GM12878 (cell line): ENCODE measurements at regions not wholly inside any gene's neighbourhood (a gene's known extent, or its start where the extent isn't known, plus 50 kb on each side); places are given as distances from the start of the nearest gene placed in this dataset.

Experiments used
- ATAC-seq: fragments of 200-7000 bp; cut with Tn5 transposase; 3 replicates; pipeline ENCODE4 v1.9.1; 2020; ENCODE audit warnings: mild to moderate bottlenecking, moderate library complexity
- BruUV-seq: library from RNA; stranded (reverse); fragments of 400-500 nt; replicated peaks from 2 replicates; lab custom pipeline; 2021; lab: Mats Ljungman, UMichigan
- CTCF ChIA-PET: fragments of 300-600 bp; sonication (Branson Sonifier 250); formaldehyde crosslinking; extraction: SDS; loops from one replicate; lab custom pipeline; 2021; ENCODE audit warnings: inconsistent platforms; lab: Yijun Ruan, JAX
- POLR2A ChIA-PET: fragments of 350-600 bp; formaldehyde crosslinking; extraction: SDS; loops from one replicate; lab custom pipeline; 2021; ENCODE audit warnings: inconsistent platforms; lab: Charles Lee
- RAD21 ChIA-PET: fragments of 300-600 bp; sonication (Branson Sonifier 250); formaldehyde crosslinking; loops from one replicate; lab custom pipeline; 2023; ENCODE audit warnings: antibody characterized with exemption; ENCODE audit not compliant: unreplicated experiment; lab: Charles Lee
- SMC1A ChIA-PET: fragments of 300-600 bp; sonication (Branson Sonifier 250); formaldehyde crosslinking; loops from one replicate; lab custom pipeline; 2023; ENCODE audit not compliant: unreplicated experiment, uncharacterized antibody; lab: Charles Lee
- DNase-seq: peaks from one replicate; pipeline ENCODE4 v3.0.0-alpha.2; 2011; ENCODE audit warnings: low read depth, low spot score
- FAIRE-seq: peaks from 3 replicates; lab custom pipeline; 2011; peaks lifted over from hg19 to GRCh38; lab: Jason Lieb, UNC
- H2AFZ ChIP-seq: 2 replicates; pipeline ENCODE4 v1.6.0; 2011; ENCODE audit warnings: low read depth, low read length, control low read depth; ENCODE audit not compliant: control insufficient read depth
- H3K27ac ChIP-seq: 2 replicates; pipeline ENCODE4 v1.5.1; 2011; ENCODE audit warnings: control low read depth; ENCODE audit not compliant: control insufficient read depth, insufficient read depth
- H3K27me3 ChIP-seq, 2 experiments: replicated peaks in 1 of 2; 2 replicates each; pipeline versions ENCODE4 v1.6.0 to v1.6.1; 2011; ENCODE audit warnings: low read length in 1 of 2; ENCODE audit not compliant: control insufficient read depth in 2 of 2, insufficient read depth in 2 of 2
- H3K36me3 ChIP-seq, 2 experiments: 2 replicates each; pipeline ENCODE4 v1.5.1; 2011; ENCODE audit warnings: low read length in 1 of 2; ENCODE audit not compliant: control insufficient read depth in 2 of 2, insufficient read depth in 2 of 2
- H3K4me1 ChIP-seq: 2 replicates; pipeline ENCODE4 v1.6.1; 2011; ENCODE audit warnings: mild to moderate bottlenecking, low read length, moderate library complexity, mixed read lengths; ENCODE audit not compliant: control insufficient read depth, insufficient read depth
- H3K4me2 ChIP-seq: 2 replicates; pipeline ENCODE4 v1.6.0; 2011; ENCODE audit warnings: control low read depth; ENCODE audit not compliant: control insufficient read depth, insufficient read depth
- H3K4me3 ChIP-seq: fragments of 200-600 bp; sonication (generic); 2 replicates; pipeline ENCODE4 v1.5.1; 2016
- H3K79me2 ChIP-seq: 2 replicates; pipeline ENCODE4 v1.6.0; 2011; ENCODE audit warnings: low read length; ENCODE audit not compliant: control insufficient read depth, insufficient read depth
- H3K9ac ChIP-seq: 2 replicates; pipeline ENCODE4 v1.8.0; 2011; ENCODE audit warnings: low read length, control low read depth, mixed read lengths; ENCODE audit not compliant: control insufficient read depth, insufficient read depth
- H3K9me3 ChIP-seq: replicated peaks from 3 replicates; pipeline ENCODE4 v1.5.1; 2011; ENCODE audit warnings: mild to moderate bottlenecking, low read length; ENCODE audit not compliant: control insufficient read depth, insufficient read depth
- H4K20me1 ChIP-seq: 2 replicates; pipeline ENCODE4 v1.6.0; 2011; ENCODE audit not compliant: control insufficient read depth, insufficient read depth
- BRCA1 ChIP-seq: IDR thresholded peaks from 2 replicates; pipeline ENCODE4 v1.6.1; 2011; ENCODE audit warnings: low read depth, low read length, improper control_type of control experiment
- EZH2 ChIP-seq: IDR thresholded peaks from 2 replicates; pipeline ENCODE4 v1.6.1; 2012; ENCODE audit warnings: low read depth, mild to moderate bottlenecking, control low read depth, inconsistent platforms, low read length, borderline replicate concordance; ENCODE audit not compliant: control insufficient read depth
- IKZF2 ChIP-seq, 2 experiments: fragments of 450-650 bp; IDR thresholded peaks; 2 replicates each; pipeline ENCODE4 v1.6.1; 2017; ENCODE audit warnings: mild to moderate bottlenecking in 2 of 2, moderate library complexity in 2 of 2
- KLF5 ChIP-seq: fragments of 450-650 bp; IDR thresholded peaks from 2 replicates; pipeline ENCODE4 v1.6.1; 2014; ENCODE audit warnings: mild to moderate bottlenecking; ENCODE audit not compliant: partially characterized antibody
- MXI1 ChIP-seq: fragments of 150-350 bp; IDR thresholded peaks from 2 replicates; pipeline ENCODE4 v1.6.1; 2011; ENCODE audit warnings: low read depth, mild to moderate bottlenecking, inconsistent platforms, low read length, improper control_type of control experiment
- PML ChIP-seq: IDR thresholded peaks from 2 replicates; pipeline ENCODE4 v1.6.1; 2012; ENCODE audit warnings: low read length, inconsistent platforms
- RBBP5 ChIP-seq: fragments of 200-600 bp; sonication (generic); conservative IDR thresholded peaks from 2 replicates; pipeline ENCODE4 v1.6.1; 2016
- RFX5 ChIP-seq: IDR thresholded peaks from 2 replicates; pipeline ENCODE4 v1.6.1; 2011; ENCODE audit warnings: low read depth, low read length, improper control_type of control experiment
- SMAD1 ChIP-seq: fragments of 450-650 bp; IDR thresholded peaks from 2 replicates; pipeline ENCODE4 v1.6.1; 2018; ENCODE audit warnings: mild to moderate bottlenecking, low read depth; ENCODE audit not compliant: partially characterized antibody
- SREBF2 ChIP-seq: IDR thresholded peaks from 2 replicates; pipeline ENCODE4 v1.6.1; 2012; ENCODE audit warnings: mild to moderate bottlenecking, low read length
- TCF3 ChIP-seq: IDR thresholded peaks from 2 replicates; pipeline ENCODE4 v1.6.1; 2012; ENCODE audit warnings: low read depth, mild to moderate bottlenecking, low read length, borderline replicate concordance; ENCODE audit not compliant: insufficient read depth
- WGBS: methylation state at CpG from one replicate; pipeline ENCODE4 v1.1.6; 2016; ENCODE audit warnings: low lambda C conversion rate; ENCODE audit not compliant: insufficient replicate concordance, insufficient coverage; ENCODE audit errors: missing lambda C conversion rate; 5-methylcytosine and 5-hydroxymethylcytosine counted together
- in situ Hi-C: fragments of 300-500 bp; cut with MboI; formaldehyde crosslinking; loops from 9 replicates; pipeline ENCODE4 v1.14.3; 2018; ENCODE audit warnings: mixed read lengths
- intact Hi-C: fragments of 100-400 bp; cut with micrococcal nuclease; formaldehyde crosslinking; loops from one replicate; pipeline ENCODE4 v1.14.2; 2022; ENCODE audit not compliant: unreplicated experiment
- TF ChIP-seq, protein P1 (sequence below): fragments of 450-650 bp; IDR thresholded peaks from 2 replicates; pipeline ENCODE4 v1.6.1; 2017; ENCODE audit warnings: mild to moderate bottlenecking, low read depth, inconsistent platforms; ENCODE audit not compliant: poor library complexity, severe bottlenecking
- TF ChIP-seq, protein P2 (sequence below): fragments of 450-650 bp; IDR thresholded peaks from 2 replicates; pipeline ENCODE4 v1.6.1; 2017; ENCODE audit warnings: mild to moderate bottlenecking, moderate library complexity

DNA sequence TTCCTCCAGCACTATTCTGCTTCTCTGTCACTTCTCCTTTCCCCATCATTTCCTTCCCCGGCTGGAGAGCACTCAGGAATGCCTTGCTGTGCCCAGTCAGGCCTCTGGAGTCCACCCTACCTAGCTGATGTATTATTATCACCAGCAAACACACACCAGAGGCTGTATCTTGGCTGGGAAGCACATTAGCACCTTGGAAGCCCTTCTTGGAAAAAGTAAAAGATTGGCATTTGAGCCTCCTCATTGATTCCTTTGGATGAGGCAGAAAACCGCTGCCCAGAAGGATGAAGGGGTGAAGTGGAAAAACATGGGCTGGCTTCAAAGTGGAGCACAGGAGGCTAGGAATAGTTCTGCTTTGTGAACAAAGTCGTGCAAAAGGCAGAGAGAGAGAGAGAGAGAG lies 244.3 kb downstream of the RPLP1 start (continued):
- TF ChIP-seq EZH2 (no peak), PML (no peak), TCF3 (no peak), RFX5 (no peak)
- TF ChIP-seq, protein P1, sequence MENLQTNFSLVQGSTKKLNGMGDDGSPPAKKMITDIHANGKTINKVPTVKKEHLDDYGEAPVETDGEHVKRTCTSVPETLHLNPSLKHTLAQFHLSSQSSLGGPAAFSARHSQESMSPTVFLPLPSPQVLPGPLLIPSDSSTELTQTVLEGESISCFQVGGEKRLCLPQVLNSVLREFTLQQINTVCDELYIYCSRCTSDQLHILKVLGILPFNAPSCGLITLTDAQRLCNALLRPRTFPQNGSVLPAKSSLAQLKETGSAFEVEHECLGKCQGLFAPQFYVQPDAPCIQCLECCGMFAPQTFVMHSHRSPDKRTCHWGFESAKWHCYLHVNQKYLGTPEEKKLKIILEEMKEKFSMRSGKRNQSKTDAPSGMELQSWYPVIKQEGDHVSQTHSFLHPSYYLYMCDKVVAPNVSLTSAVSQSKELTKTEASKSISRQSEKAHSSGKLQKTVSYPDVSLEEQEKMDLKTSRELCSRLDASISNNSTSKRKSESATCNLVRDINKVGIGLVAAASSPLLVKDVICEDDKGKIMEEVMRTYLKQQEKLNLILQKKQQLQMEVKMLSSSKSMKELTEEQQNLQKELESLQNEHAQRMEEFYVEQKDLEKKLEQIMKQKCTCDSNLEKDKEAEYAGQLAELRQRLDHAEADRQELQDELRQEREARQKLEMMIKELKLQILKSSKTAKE = no peak

DNA sequence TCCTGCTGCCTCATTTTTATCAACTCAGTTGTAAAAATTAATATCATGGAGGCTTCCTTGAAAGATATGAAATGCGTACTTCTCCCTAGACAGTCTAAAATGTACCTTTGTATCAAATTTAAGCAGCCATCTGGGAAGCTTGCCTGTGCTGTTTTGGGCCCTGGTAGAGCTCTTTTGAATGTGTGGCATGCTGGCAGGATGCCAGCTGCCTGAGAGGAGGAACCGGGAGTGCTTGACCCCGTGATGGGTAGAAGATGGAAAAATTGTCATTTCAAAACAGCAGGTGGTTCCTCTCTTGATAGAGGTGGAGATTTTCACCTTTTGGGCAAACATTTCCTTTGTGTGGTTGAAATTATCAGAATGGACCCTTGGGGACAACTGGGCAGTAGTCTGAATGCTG lies 245.3 kb downstream of the RPLP1 start:
- no TSS peak for BruUV-seq

More for the DNA sequence above, 245.3 kb downstream of the RPLP1 start:
- ChIA-PET SMC1A (interaction anchor here (1.0 kb wide), 1 partner anchor 13 kb away, joined by 3 read pairs; no protein-coding TSS in a partner anchor), CTCF (no interaction called here), POLR2A (no interaction called here), RAD21 (no interaction called here)
- DNase-seq (no peak), ATAC-seq (no peak), FAIRE-seq (no peak)
- H3K4me1 ChIP-seq = no peaks in the 10 kb centered on the region
- H4K20me1 ChIP-seq = no peaks in the 10 kb centered on the region
- H3K36me3 ChIP-seq = no peaks in the 10 kb centered on the region
- 12% methylated on average over 3 of the region's 3 CpGs for WGBS
- TF ChIP-seq BRCA1 (no peak), SMAD1 (peak; percentile 51), KLF5 (no peak), RBBP5 (no peak), SREBF2 (no peak), IKZF2 (IDR thresholded peaks at IDR 0.05) (peak in 1 of 2 experiments; percentile 10; a peak in 1 of 4 replicates), MXI1 (no peak)
- TF ChIP-seq, protein P2, sequence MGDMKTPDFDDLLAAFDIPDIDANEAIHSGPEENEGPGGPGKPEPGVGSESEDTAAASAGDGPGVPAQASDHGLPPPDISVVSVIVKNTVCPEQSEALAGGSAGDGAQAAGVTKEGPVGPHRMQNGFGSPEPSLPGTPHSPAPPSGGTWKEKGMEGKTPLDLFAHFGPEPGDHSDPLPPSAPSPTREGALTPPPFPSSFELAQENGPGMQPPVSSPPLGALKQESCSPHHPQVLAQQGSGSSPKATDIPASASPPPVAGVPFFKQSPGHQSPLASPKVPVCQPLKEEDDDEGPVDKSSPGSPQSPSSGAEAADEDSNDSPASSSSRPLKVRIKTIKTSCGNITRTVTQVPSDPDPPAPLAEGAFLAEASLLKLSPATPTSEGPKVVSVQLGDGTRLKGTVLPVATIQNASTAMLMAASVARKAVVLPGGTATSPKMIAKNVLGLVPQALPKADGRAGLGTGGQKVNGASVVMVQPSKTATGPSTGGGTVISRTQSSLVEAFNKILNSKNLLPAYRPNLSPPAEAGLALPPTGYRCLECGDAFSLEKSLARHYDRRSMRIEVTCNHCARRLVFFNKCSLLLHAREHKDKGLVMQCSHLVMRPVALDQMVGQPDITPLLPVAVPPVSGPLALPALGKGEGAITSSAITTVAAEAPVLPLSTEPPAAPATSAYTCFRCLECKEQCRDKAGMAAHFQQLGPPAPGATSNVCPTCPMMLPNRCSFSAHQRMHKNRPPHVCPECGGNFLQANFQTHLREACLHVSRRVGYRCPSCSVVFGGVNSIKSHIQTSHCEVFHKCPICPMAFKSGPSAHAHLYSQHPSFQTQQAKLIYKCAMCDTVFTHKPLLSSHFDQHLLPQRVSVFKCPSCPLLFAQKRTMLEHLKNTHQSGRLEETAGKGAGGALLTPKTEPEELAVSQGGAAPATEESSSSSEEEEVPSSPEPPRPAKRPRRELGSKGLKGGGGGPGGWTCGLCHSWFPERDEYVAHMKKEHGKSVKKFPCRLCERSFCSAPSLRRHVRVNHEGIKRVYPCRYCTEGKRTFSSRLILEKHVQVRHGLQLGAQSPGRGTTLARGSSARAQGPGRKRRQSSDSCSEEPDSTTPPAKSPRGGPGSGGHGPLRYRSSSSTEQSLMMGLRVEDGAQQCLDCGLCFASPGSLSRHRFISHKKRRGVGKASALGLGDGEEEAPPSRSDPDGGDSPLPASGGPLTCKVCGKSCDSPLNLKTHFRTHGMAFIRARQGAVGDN = no peak
- no peak overlapping the region for H3K9ac ChIP-seq
- H3K9me3 ChIP-seq = no peaks in the 10 kb centered on the region; the same call in 2 of the 3 replicates
- in situ Hi-C loops = no loop called here
- no peak overlapping the region for H2AFZ ChIP-seq
- H3K27me3 ChIP-seq = peaks cover 3% of the 10 kb centered on the region in 2 experiments; a peak in 3 of 4 replicates
- intact Hi-C loops = no loop called here
- no peak overlapping the region for H3K4me2 ChIP-seq
- no peak overlapping the region for H3K27ac ChIP-seq
- H3K4me3 ChIP-seq = no peak overlapping the region
- no peaks in the 10 kb centered on the region for H3K79me2 ChIP-seq
